CD4-positive, alpha-beta T cell (primary cell): ENCODE measurements at regions not wholly inside any gene's neighbourhood (a gene's known extent, or its start where the extent isn't known, plus 50 kb on each side); places are given as distances from the start of the nearest gene placed in this dataset.

Experiments used
- ATAC-seq: fragments of 200-7000 bp; cut with Tn5 transposase; one replicate; pipeline ENCODE4 v1.10.0; 2022; ENCODE audit warnings: mild to moderate bottlenecking; ENCODE audit not compliant: poor library complexity
- CTCF ChIA-PET: fragments of 350-600 bp; sonication (Branson Sonifier 250); formaldehyde crosslinking; loops from one replicate; lab custom pipeline; 2021; ENCODE audit warnings: antibody characterized with exemption, inconsistent platforms; lab: Charles Lee
- POLR2A ChIA-PET: fragments of 350-600 bp; sonication (Branson Sonifier 250); formaldehyde crosslinking; loops from one replicate; lab custom pipeline; 2021; ENCODE audit warnings: antibody characterized with exemption, inconsistent platforms; lab: Charles Lee
- DNase-seq, 14 experiments: peaks; one replicate each; pipeline ENCODE4 v3.0.0-alpha.2; 2013 to 2020; ENCODE audit warnings: mixed read lengths in 2 of 14
- H3K27ac ChIP-seq, 2 donors: one replicate each; pipeline versions ENCODE4 v1.5.1 to v1.7.0; 2013; ENCODE audit warnings: low read length in 2 of 2, low read depth in 1 of 2, mild to moderate bottlenecking in 1 of 2
- H3K27me3 ChIP-seq, 2 experiments: 1 replicate in 1 of 2; 2 replicates in 1 of 2; pipeline versions ENCODE4 v1.6.1 to v1.7.0; 2013; ENCODE audit warnings: low read length in 2 of 2, control low read depth in 1 of 2, mild to moderate bottlenecking in 1 of 2, moderate library complexity in 1 of 2; ENCODE audit not compliant: insufficient read depth in 2 of 2, control insufficient read depth in 1 of 2
- H3K36me3 ChIP-seq: one replicate; pipeline ENCODE4 v1.6.1; 2013; ENCODE audit warnings: low read length, control low read depth; ENCODE audit not compliant: insufficient read depth
- H3K4me1 ChIP-seq: one replicate; pipeline ENCODE4 v1.6.1; 2013; ENCODE audit warnings: low read length, control low read depth; ENCODE audit not compliant: insufficient read depth
- H3K4me3 ChIP-seq: one replicate; pipeline ENCODE4 v1.5.1; 2013; ENCODE audit warnings: mild to moderate bottlenecking, low read length, moderate library complexity
- H3K9me3 ChIP-seq, 2 experiments: 1 replicate in 1 of 2; 2 replicates in 1 of 2; pipeline versions ENCODE4 v1.6.1 to v1.7.0; 2013; ENCODE audit warnings: low read length in 2 of 2, mild to moderate bottlenecking in 2 of 2, control low read depth in 1 of 2, moderate library complexity in 1 of 2; ENCODE audit not compliant: control insufficient read depth in 1 of 2, insufficient read depth in 1 of 2
- H3K27ac Mint-ChIP-seq: one replicate; pipeline ENCODE4 v1.8.0; 2020; ENCODE audit warnings: mixed read lengths
- H3K27me3 Mint-ChIP-seq: one replicate; pipeline ENCODE4 v1.8.0; 2021; ENCODE audit warnings: mixed read lengths
- H3K36me3 Mint-ChIP-seq: one replicate; pipeline ENCODE4 v1.8.0; 2021; ENCODE audit warnings: low read depth, mixed read lengths
- H3K4me1 Mint-ChIP-seq: one replicate; pipeline ENCODE4 v1.8.0; 2021; ENCODE audit warnings: low read depth, mixed read lengths
- H3K4me3 Mint-ChIP-seq: one replicate; pipeline ENCODE4 v1.8.0; 2020; ENCODE audit warnings: mild to moderate bottlenecking, mixed read lengths
- H3K9me3 Mint-ChIP-seq: one replicate; pipeline ENCODE4 v1.8.0; 2020; ENCODE audit warnings: mixed read lengths
- intact Hi-C, 2 experiments: fragments of 100-400 bp; cut with DNase I in 1 of 2; cut with micrococcal nuclease in 1 of 2; formaldehyde crosslinking; loops; one replicate each; pipeline versions ENCODE4 v1.15.1 to v1.9.0; 2023 to 2025; cut with DNase I, micrococcal nuclease
- TF ChIP-seq, protein P1 (sequence below): fragments of 200-600 bp; IDR thresholded peaks from one replicate; pipeline ENCODE4 v1.8.0; 2022; ENCODE audit warnings: antibody characterized with exemption, mild to moderate bottlenecking

GRCh38 chr2:215521031-215521430 is 85.2 kb upstream of the FN1 start:
- Histone ChIP-seq H3K36me3 (no peaks in the 10 kb centered on the region), H3K27me3 (no peaks in the 10 kb centered on the region), H3K27ac (no peak overlapping the region), H3K4me1 (no peaks in the 10 kb centered on the region), H3K9me3 (no peaks in the 10 kb centered on the region), H3K4me3 (no peak overlapping the region)
- TF ChIP-seq, protein P1, sequence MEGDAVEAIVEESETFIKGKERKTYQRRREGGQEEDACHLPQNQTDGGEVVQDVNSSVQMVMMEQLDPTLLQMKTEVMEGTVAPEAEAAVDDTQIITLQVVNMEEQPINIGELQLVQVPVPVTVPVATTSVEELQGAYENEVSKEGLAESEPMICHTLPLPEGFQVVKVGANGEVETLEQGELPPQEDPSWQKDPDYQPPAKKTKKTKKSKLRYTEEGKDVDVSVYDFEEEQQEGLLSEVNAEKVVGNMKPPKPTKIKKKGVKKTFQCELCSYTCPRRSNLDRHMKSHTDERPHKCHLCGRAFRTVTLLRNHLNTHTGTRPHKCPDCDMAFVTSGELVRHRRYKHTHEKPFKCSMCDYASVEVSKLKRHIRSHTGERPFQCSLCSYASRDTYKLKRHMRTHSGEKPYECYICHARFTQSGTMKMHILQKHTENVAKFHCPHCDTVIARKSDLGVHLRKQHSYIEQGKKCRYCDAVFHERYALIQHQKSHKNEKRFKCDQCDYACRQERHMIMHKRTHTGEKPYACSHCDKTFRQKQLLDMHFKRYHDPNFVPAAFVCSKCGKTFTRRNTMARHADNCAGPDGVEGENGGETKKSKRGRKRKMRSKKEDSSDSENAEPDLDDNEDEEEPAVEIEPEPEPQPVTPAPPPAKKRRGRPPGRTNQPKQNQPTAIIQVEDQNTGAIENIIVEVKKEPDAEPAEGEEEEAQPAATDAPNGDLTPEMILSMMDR: no peak
- POLR2A ChIA-PET: no interaction called here
- H3K4me1 Mint-ChIP-seq: no peaks in the 10 kb centered on the region
- peaks cover 12% of the 10 kb centered on the region for H3K27me3 Mint-ChIP-seq
- no peaks in the 10 kb centered on the region for H3K9me3 Mint-ChIP-seq
- CTCF ChIA-PET: no interaction called here
- H3K27ac Mint-ChIP-seq: no peak overlapping the region
- H3K4me3 Mint-ChIP-seq: no peak overlapping the region
- intact Hi-C loops: no loop called here
- DNase-seq: no peak
- no peaks in the 10 kb centered on the region for H3K36me3 Mint-ChIP-seq
- ATAC-seq: no peak

DNA sequence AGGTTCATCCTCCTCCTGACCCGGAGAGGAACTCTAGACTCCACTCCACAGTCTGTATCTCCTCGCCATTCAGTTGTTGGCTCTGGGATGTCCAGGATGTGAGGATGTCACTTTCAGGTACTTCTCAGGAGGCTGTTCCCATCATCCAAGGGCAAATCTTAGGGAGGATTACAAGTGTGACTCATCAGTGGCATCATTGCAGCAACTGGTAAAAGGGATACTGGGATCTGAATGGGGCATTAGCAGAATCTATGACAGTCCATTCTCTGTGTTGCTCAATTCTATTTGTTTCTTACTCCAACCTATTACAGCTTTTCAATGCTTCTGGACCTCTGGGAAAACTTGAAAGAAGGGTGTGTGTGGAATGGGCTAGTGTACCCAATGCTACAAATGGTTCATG is 81.5 kb upstream of the FN1 start:
- intact Hi-C loops: no loop called here
- H3K36me3 ChIP-seq: no peaks in the 10 kb centered on the region
- H3K9me3 Mint-ChIP-seq: no peaks in the 10 kb centered on the region
- peaks cover 0 to 3% of the 10 kb centered on the region in 2 experiments for H3K9me3 ChIP-seq
- H3K4me3 Mint-ChIP-seq: no peak overlapping the region
- H3K27me3 Mint-ChIP-seq: no peaks in the 10 kb centered on the region
- H3K27ac ChIP-seq: no peak overlapping the region
- H3K36me3 Mint-ChIP-seq: no peaks in the 10 kb centered on the region
- DNase-seq: no peak
- H3K4me3 ChIP-seq: no peak overlapping the region
- H3K27ac Mint-ChIP-seq: no peak overlapping the region
- POLR2A ChIA-PET: no interaction called here
- CTCF ChIA-PET: no interaction called here
- no peaks in the 10 kb centered on the region for H3K27me3 ChIP-seq
- no peak for ATAC-seq
- TF ChIP-seq, protein P1: no peak
- H3K4me1 Mint-ChIP-seq: no peaks in the 10 kb centered on the region
- no peaks in the 10 kb centered on the region for H3K4me1 ChIP-seq

GRCh38 chr2:215514516-215514915 is 78.6 kb upstream of the FN1 start:
- no peak overlapping the region for H3K4me3 ChIP-seq
- Mint-ChIP-seq H3K27ac (no peak overlapping the region), H3K4me1 (no peaks in the 10 kb centered on the region), H3K9me3 (no peaks in the 10 kb centered on the region), H3K36me3 (no peaks in the 10 kb centered on the region), H3K27me3 (no peaks in the 10 kb centered on the region), H3K4me3 (no peak overlapping the region)
- ChIA-PET CTCF (no interaction called here), POLR2A (no interaction called here)
- no peaks in the 10 kb centered on the region for H3K4me1 ChIP-seq
- ATAC-seq (no peak), DNase-seq (no peak)
- no peaks in the 10 kb centered on the region for H3K27me3 ChIP-seq
- intact Hi-C loops: no loop called here
- TF ChIP-seq, protein P1: no peak
- H3K27ac ChIP-seq: no peak overlapping the region
- H3K9me3 ChIP-seq: peaks cover 0 to 3% of the 10 kb centered on the region in 2 experiments
- no peaks in the 10 kb centered on the region for H3K36me3 ChIP-seq
